Endothelial cell of umbilical vein (primary cell): ENCODE measurements at regions not wholly inside any gene's neighbourhood (a gene's known extent, or its start where the extent isn't known, plus 50 kb on each side); places are given as distances from the start of the nearest gene placed in this dataset.

ENCODE experiments used
- BruUV-seq: library from RNA; stranded (reverse); fragments of 400-500 nt; replicated peaks from 2 replicates; lab custom pipeline; 2021; lab: Mats Ljungman, UMichigan
- CTCF ChIA-PET: fragments of 300-600, 350-600 bp; sonication (Branson Sonifier 250); formaldehyde crosslinking; loops from one replicate; lab custom pipeline; 2021; ENCODE audit warnings: antibody characterized with exemption, inconsistent platforms; lab: Charles Lee
- POLR2A ChIA-PET: fragments of 300-600, 350-600 bp; sonication (Branson Sonifier 250); formaldehyde crosslinking; loops from one replicate; lab custom pipeline; 2021; ENCODE audit warnings: antibody characterized with exemption, inconsistent platforms; lab: Charles Lee
- DNase-seq: peaks from one replicate; pipeline ENCODE4 v3.0.0-alpha.2; 2011; ENCODE audit warnings: low read depth, low spot score
- FAIRE-seq: peaks from 2 replicates; lab custom pipeline; 2011; peaks lifted over from hg19 to GRCh38; lab: Jason Lieb, UNC
- H2AFZ ChIP-seq: 2 replicates; pipeline ENCODE4 v1.6.0; 2012; ENCODE audit warnings: low read depth, low read length, control low read depth, inconsistent platforms
- H3K27ac ChIP-seq: 2 replicates; pipeline ENCODE4 v1.5.1; 2011; ENCODE audit warnings: low read depth, mild to moderate bottlenecking, control low read depth, low read length, moderate library complexity; ENCODE audit not compliant: insufficient read depth
- H3K27me3 ChIP-seq, 2 experiments: 2 replicates each; pipeline versions ENCODE4 v1.6.0 to v1.6.1; 2011; ENCODE audit warnings: low read length in 2 of 2, mixed read lengths in 1 of 2; ENCODE audit not compliant: control insufficient read depth in 2 of 2, insufficient read depth in 2 of 2
- H3K36me3 ChIP-seq, 2 experiments: 2 replicates in 1 of 2; 3 replicates in 1 of 2; pipeline ENCODE4 v1.5.1; 2011; ENCODE audit warnings: low read length in 2 of 2, mild to moderate bottlenecking in 1 of 2, moderate library complexity in 1 of 2; ENCODE audit not compliant: control insufficient read depth in 2 of 2, insufficient read depth in 2 of 2; ENCODE audit errors: extremely low read depth in 1 of 2
- H3K4me1 ChIP-seq: 3 replicates; pipeline ENCODE4 v1.5.1; 2011; ENCODE audit warnings: mild to moderate bottlenecking, low read length; ENCODE audit not compliant: control insufficient read depth, insufficient read depth; ENCODE audit errors: extremely low read depth
- H3K4me2 ChIP-seq: 2 replicates; pipeline ENCODE4 v1.6.1; 2011; ENCODE audit warnings: low read length, control low read depth, mixed read lengths; ENCODE audit not compliant: insufficient read depth
- H3K4me3 ChIP-seq, 3 experiments: fragments of 200-600 bp in 1 of 3; sonication (generic), shearing (Covaris generic) in 1 of 3; replicated peaks in 1 of 3; 2 replicates each; pipeline ENCODE4 v1.5.1; 2011 to 2016; ENCODE audit warnings: control low read depth in 3 of 3, low read length in 3 of 3, mild to moderate bottlenecking in 2 of 3, inconsistent platforms in 1 of 3, low read depth in 1 of 3, moderate library complexity in 1 of 3; ENCODE audit not compliant: insufficient read depth in 1 of 3
- H3K79me2 ChIP-seq: 2 replicates; pipeline ENCODE4 v1.6.0; 2012; ENCODE audit warnings: low read length, inconsistent platforms; ENCODE audit not compliant: control insufficient read depth, insufficient read depth
- H3K9ac ChIP-seq: replicated peaks from 2 replicates; pipeline ENCODE3; 2011; ENCODE audit warnings: low read length, control low read depth; ENCODE audit not compliant: insufficient read depth; ENCODE audit errors: extremely low read depth
- H3K9me1 ChIP-seq: replicated peaks from 3 replicates; pipeline ENCODE4 v1.6.0; 2011; ENCODE audit warnings: mild to moderate bottlenecking, low read length; ENCODE audit not compliant: control insufficient read depth, insufficient read depth; ENCODE audit errors: extremely low read depth
- H3K9me3 ChIP-seq: replicated peaks from 2 replicates; pipeline ENCODE4 v1.5.1; 2012; ENCODE audit warnings: low read length, inconsistent platforms; ENCODE audit not compliant: control insufficient read depth, insufficient read depth
- H4K20me1 ChIP-seq: replicated peaks from 2 replicates; pipeline ENCODE3; 2011; ENCODE audit warnings: mild to moderate bottlenecking, low read length; ENCODE audit not compliant: control insufficient read depth, insufficient read depth; ENCODE audit errors: extremely low read depth
- EZH2 ChIP-seq: IDR thresholded peaks from 2 replicates; pipeline ENCODE4 v1.6.1; 2012; ENCODE audit warnings: borderline replicate concordance, low read depth, mild to moderate bottlenecking, moderate library complexity, low read length, inconsistent platforms; ENCODE audit not compliant: severe bottlenecking
- FOS ChIP-seq: IDR thresholded peaks from 2 replicates; pipeline ENCODE4 v1.6.1; 2011; ENCODE audit warnings: mild to moderate bottlenecking, low read length, moderate library complexity, borderline replicate concordance; ENCODE audit not compliant: insufficient read depth
- GATA2 ChIP-seq: IDR thresholded peaks from 2 replicates; pipeline ENCODE4 v1.7.0; 2011; ENCODE audit warnings: low read depth, mild to moderate bottlenecking, moderate library complexity, mixed read lengths, low read length; ENCODE audit not compliant: insufficient read length, insufficient read depth
- JUN ChIP-seq: IDR thresholded peaks from 2 replicates; pipeline ENCODE4 v1.6.1; 2011; ENCODE audit warnings: borderline replicate concordance, low read depth; ENCODE audit not compliant: insufficient read length, insufficient read depth
- MAX ChIP-seq: IDR thresholded peaks from 2 replicates; pipeline ENCODE4 v1.6.1; 2011; ENCODE audit not compliant: insufficient read depth, insufficient read length
- MYC ChIP-seq: IDR thresholded peaks from one replicate; pipeline ENCODE4 v1.6.1; 2011; ENCODE audit warnings: mild to moderate bottlenecking, low read depth, low read length
- POLR2A ChIP-seq: IDR thresholded peaks from 2 replicates; pipeline ENCODE4 v1.6.1; 2012; ENCODE audit warnings: low read depth, mild to moderate bottlenecking, control low read depth, low read length
- POLR2AphosphoS5 ChIP-seq: IDR thresholded peaks from 2 replicates; pipeline ENCODE4 v1.6.1; 2012; ENCODE audit warnings: low read depth, mild to moderate bottlenecking, control low read depth, low read length, moderate library complexity; ENCODE audit not compliant: insufficient read depth
- dilution Hi-C: fragments of 300-500 bp; cut with MboI; formaldehyde crosslinking; loops from one replicate; pipeline ENCODE4 v1.15.0; 2019; ENCODE audit warnings: low sequenced_read_pairs; ENCODE audit not compliant: extremely low pct_ligation_motif_present
- intact Hi-C: fragments of 100-400 bp; cut with micrococcal nuclease; formaldehyde crosslinking; loops from one replicate; pipeline ENCODE4 v1.10.0; 2022
- TF ChIP-seq, protein P1 (sequence below), 2 donors: IDR thresholded peaks; 1 replicate in 1 of 2; 2 replicates in 1 of 2; pipeline ENCODE4 v1.5.1; 2011; ENCODE audit warnings: low read length in 2 of 2, mild to moderate bottlenecking in 2 of 2, moderate library complexity in 2 of 2, control low read depth in 1 of 2, inconsistent platforms in 1 of 2, low read depth in 1 of 2; ENCODE audit not compliant: insufficient read depth in 1 of 2; ENCODE audit errors: extremely low read depth in 1 of 2

DNA sequence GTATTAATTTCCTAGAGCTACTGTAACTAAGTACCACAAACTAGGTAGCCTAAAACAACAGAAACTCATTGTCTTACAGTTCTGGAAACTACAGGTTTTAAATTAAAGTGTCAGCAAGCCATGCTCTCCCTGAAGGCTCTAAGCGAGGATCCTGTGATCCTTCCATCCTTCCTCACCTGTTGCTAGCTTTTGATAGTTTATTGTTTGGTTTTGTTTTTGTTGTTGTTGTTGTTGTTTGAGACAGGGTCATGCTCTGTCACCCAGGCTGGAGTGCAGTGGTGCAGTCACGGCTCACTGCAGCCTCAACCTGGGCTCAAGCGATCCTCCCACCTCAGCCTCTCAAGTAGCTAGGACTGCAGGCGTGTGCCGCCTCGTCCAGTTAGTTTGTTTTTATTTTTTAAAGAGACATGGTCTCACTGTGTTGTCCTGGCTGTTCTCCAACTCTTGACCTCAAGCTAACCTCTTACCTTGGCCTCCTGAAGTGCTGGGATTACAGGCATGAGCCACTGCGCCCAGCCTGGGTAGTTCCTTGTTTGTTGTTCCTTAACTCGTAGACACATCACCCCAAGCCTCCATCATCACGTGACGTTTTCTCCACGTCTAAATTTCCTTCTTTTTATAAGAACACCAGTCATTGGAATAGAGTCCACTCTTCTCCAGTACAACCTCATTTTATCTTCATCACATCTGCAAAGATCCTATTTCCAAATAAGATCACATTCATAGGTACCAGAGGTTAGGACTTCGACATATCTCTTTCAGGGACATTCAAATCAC, 109.1 kb downstream of the AKR1D1 start:
- Histone ChIP-seq H3K9me3 (no peaks in the 10 kb centered on the region), H4K20me1 (no peaks in the 10 kb centered on the region), H3K4me1 (no peaks in the 10 kb centered on the region), H3K4me2 (no peak overlapping the region), H3K4me3 (no peak overlapping the region), H3K79me2 (no peaks in the 10 kb centered on the region), H3K9ac (no peak overlapping the region), H3K9me1 (no peaks in the 10 kb centered on the region), H2AFZ (no peak overlapping the region), H3K27ac (no peak overlapping the region), H3K27me3 (no peaks in the 10 kb centered on the region), H3K36me3 (no peaks in the 10 kb centered on the region)
- no peak for DNase-seq
- BruUV-seq: no TSS peak
- FAIRE-seq: no peak
- no peak for TF ChIP-seq GATA2
- no peak for TF ChIP-seq POLR2A
- no peak for TF ChIP-seq JUN
- TF ChIP-seq EZH2: no peak
- no peak for TF ChIP-seq MYC
- TF ChIP-seq, protein P1, sequence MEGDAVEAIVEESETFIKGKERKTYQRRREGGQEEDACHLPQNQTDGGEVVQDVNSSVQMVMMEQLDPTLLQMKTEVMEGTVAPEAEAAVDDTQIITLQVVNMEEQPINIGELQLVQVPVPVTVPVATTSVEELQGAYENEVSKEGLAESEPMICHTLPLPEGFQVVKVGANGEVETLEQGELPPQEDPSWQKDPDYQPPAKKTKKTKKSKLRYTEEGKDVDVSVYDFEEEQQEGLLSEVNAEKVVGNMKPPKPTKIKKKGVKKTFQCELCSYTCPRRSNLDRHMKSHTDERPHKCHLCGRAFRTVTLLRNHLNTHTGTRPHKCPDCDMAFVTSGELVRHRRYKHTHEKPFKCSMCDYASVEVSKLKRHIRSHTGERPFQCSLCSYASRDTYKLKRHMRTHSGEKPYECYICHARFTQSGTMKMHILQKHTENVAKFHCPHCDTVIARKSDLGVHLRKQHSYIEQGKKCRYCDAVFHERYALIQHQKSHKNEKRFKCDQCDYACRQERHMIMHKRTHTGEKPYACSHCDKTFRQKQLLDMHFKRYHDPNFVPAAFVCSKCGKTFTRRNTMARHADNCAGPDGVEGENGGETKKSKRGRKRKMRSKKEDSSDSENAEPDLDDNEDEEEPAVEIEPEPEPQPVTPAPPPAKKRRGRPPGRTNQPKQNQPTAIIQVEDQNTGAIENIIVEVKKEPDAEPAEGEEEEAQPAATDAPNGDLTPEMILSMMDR (IDR thresholded peaks at IDR 0.05; ENCODE audit: extremely low read depth in 1 of 2, insufficient read depth in 1 of 2, low read depth in 1 of 2, low read length in 2 of 2): no peak
- TF ChIP-seq MAX: no peak
- no peak for TF ChIP-seq POLR2AphosphoS5
- no peak for TF ChIP-seq FOS
- dilution Hi-C loops: no loop called here
- CTCF ChIA-PET: no interaction called here
- POLR2A ChIA-PET: no interaction called here
- intact Hi-C loops: no loop called here
